Spleen (tissue), 7 donors: ENCODE measurements at regions not wholly inside any gene's neighbourhood (a gene's known extent, or its start where the extent isn't known, plus 50 kb on each side); places are given as distances from the start of the nearest gene placed in this dataset.
"Not testable (repeated sequence)": the region's sequence is repeated elsewhere in the genome, so short reads cannot be mapped to it uniquely, and the experiment has no call there.

Experiments used
- CTCF ChIP-seq, 11 experiments: fragments of 200-600 bp in 7 of 11; fragments of 450-650 bp in 4 of 11; sonication (generic) in 4 of 11; IDR thresholded peaks in 8 of 11; conservative IDR thresholded peaks in 3 of 11; 1 replicate in 7 of 11; 2 replicates in 4 of 11; pipeline versions ENCODE4 v1.4.0 to v1.8.0; 2016 to 2021; ENCODE audit warnings: antibody characterized with exemption in 11 of 11, inconsistent platforms in 4 of 11, mild to moderate bottlenecking in 1 of 11
- POLR2A ChIP-seq, 3 donors: fragments of 450-650 bp; IDR thresholded peaks; one replicate each; pipeline ENCODE4 v1.5.1; 2017; ENCODE audit warnings: antibody characterized with exemption in 3 of 3, mild to moderate bottlenecking in 1 of 3
- donor health status: DM: no; HTN: no; CAD: no; lungs with moderate emphysema.
- donor health status: DM: no; HTN: no; CAD: no.
- donor health status: DM: no; HTN: no; CAD: no.

- TF ChIP-seq CTCF (IDR thresholded peaks at IDR 0.05 in 8 of 11, conservative IDR thresholded peaks at IDR 0.05 in 3 of 11); POLR2A (IDR thresholded peaks at IDR 0.05): not testable (repeated sequence)
These were observed 1453.4 kb downstream of the FAM181B start for GRCh38 chr11:81280228-81280627.
